WERI-Rb-1 (cell line): ENCODE measurements at regions not wholly inside any gene's neighbourhood (a gene's known extent, or its start where the extent isn't known, plus 50 kb on each side); places are given as distances from the start of the nearest gene placed in this dataset.

Experiments
- DNase-seq: peaks from one replicate; pipeline ENCODE4 v3.0.0-alpha.2; 2020
- H3K27ac ChIP-seq: fragments of 250-450 bp; sonication (Bioruptor Pico); 2 replicates; pipeline ENCODE4 v1.5.1; 2020; ENCODE audit warnings: mild to moderate bottlenecking, moderate library complexity
- H3K27me3 ChIP-seq: fragments of 250-450 bp; sonication (Bioruptor Pico); 2 replicates; pipeline ENCODE4 v1.5.1; 2021; ENCODE audit warnings: mild to moderate bottlenecking, low read depth, moderate library complexity; ENCODE audit not compliant: insufficient read depth, severe bottlenecking
- H3K36me3 ChIP-seq: fragments of 250-450 bp; sonication (Bioruptor Pico); 2 replicates; pipeline ENCODE4 v1.5.1; 2020; ENCODE audit warnings: mild to moderate bottlenecking, moderate library complexity
- H3K4me3 ChIP-seq: 2 replicates; pipeline ENCODE4 v1.5.1; 2011; ENCODE audit warnings: low read depth, mild to moderate bottlenecking, control low read depth, low read length
- H3K9me3 ChIP-seq: fragments of 250-450 bp; sonication (Bioruptor Pico); 2 replicates; pipeline ENCODE4 v1.5.1; 2021; ENCODE audit warnings: mild to moderate bottlenecking, moderate library complexity; ENCODE audit not compliant: severe bottlenecking
- CTCF ChIP-seq: IDR thresholded peaks from 2 replicates; pipeline ENCODE4 v1.5.1; 2011; ENCODE audit warnings: low read depth, mild to moderate bottlenecking, control low read depth, inconsistent platforms, low read length

GRCh38 chr6:148200293-148200692 is 142.3 kb upstream of the SASH1 start:
- Histone ChIP-seq H3K36me3 (no peaks in the 10 kb centered on the region), H3K9me3 (no peaks in the 10 kb centered on the region), H3K4me3 (no peak overlapping the region), H3K27ac (no peak overlapping the region), H3K27me3 (no peaks in the 10 kb centered on the region)
- peak; percentile 18; the same call in 1 of the 2 replicates for TF ChIP-seq CTCF
- DNase-seq: peak; percentile 71

GRCh38 chr6:148200781-148201180 is 141.9 kb upstream of the SASH1 start:
- H3K36me3 ChIP-seq: no peaks in the 10 kb centered on the region
- DNase-seq: no peak
- H3K27ac ChIP-seq: no peak overlapping the region
- no peaks in the 10 kb centered on the region for H3K27me3 ChIP-seq
- no peak overlapping the region for H3K4me3 ChIP-seq
- TF ChIP-seq CTCF: no peak
- no peaks in the 10 kb centered on the region for H3K9me3 ChIP-seq

DNA sequence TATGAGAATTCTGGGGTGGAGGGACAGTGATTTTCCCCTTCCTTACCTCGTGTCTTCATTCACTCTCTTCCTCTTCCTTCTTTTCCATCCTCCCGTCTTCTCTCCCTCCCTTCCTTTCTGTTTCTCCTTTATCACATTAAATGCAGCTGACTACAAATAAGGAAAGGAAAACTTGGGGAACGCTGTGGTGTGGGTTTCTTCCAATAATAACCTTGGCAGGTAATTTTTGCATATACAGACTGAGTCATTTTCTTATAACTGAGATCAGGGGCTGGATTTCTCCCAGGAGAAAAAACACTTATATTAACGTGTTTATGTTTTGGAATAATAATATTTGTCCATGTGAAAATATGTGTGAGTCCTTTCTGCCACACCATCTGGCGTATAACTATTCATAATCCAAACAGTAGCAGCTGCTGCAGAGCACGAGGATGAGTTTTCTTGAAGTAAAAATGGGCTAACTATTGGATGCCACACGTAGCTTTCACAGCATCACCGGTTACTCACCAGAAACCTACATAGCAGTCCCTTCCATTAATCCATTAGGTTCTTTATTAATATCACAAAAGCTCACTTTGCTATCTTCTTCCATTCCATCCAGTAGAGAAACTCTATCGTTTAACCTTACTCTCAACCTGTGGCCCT is 139.2 kb upstream of the SASH1 start:
- H3K36me3 ChIP-seq: no peaks in the 10 kb centered on the region
- no peak for DNase-seq
- no peak overlapping the region for H3K4me3 ChIP-seq
- no peaks in the 10 kb centered on the region for H3K27me3 ChIP-seq
- no peak for TF ChIP-seq CTCF
- H3K27ac ChIP-seq: no peak overlapping the region
- H3K9me3 ChIP-seq: no peaks in the 10 kb centered on the region

DNA sequence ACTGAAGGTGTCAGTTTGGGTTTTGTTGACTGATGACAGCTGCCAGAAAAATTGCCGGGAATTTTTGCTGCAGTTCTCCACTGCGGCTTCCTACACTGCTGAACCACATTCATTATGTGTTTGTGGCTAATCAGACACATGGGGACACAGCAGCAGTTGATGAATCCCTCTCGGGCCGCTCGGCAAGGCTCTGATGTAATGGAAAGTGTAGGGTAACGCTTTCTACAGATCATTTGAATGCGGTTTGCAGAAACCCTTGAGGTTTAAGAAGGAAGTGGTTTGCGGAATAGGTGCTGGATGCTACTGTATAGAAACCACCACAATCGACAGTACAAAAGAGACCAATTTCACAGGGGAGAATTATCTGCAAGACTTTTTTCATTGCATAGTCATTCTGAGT is 138.7 kb upstream of the SASH1 start:
- Histone ChIP-seq H3K27me3 (no peaks in the 10 kb centered on the region), H3K4me3 (no peak overlapping the region), H3K36me3 (no peaks in the 10 kb centered on the region), H3K9me3 (no peaks in the 10 kb centered on the region), H3K27ac (no peak overlapping the region)
- no peak for TF ChIP-seq CTCF
- no peak for DNase-seq

DNA sequence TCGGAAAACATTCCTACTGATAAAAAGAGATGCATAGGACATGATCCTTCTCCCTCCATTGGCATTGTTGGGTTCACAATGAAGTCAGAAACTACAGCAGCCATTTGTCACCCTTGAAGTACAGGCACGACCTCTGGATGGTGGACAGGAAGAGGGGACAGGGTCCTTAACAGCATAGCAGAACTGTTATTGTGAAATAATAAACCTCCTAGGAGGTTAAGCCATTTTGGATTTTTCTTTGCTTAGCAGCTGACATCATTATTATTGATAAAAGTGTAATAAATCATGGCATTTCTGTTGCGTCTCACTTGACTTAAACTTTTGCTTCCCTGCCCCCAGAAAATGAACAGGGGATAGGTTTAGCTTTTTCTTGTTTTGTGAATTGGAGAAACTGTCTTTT is 134.3 kb upstream of the SASH1 start:
- no peaks in the 10 kb centered on the region for H3K9me3 ChIP-seq
- TF ChIP-seq CTCF: no peak
- H3K27ac ChIP-seq: no peak overlapping the region
- no peak for DNase-seq
- no peaks in the 10 kb centered on the region for H3K36me3 ChIP-seq
- no peaks in the 10 kb centered on the region for H3K27me3 ChIP-seq
- no peak overlapping the region for H3K4me3 ChIP-seq

DNA sequence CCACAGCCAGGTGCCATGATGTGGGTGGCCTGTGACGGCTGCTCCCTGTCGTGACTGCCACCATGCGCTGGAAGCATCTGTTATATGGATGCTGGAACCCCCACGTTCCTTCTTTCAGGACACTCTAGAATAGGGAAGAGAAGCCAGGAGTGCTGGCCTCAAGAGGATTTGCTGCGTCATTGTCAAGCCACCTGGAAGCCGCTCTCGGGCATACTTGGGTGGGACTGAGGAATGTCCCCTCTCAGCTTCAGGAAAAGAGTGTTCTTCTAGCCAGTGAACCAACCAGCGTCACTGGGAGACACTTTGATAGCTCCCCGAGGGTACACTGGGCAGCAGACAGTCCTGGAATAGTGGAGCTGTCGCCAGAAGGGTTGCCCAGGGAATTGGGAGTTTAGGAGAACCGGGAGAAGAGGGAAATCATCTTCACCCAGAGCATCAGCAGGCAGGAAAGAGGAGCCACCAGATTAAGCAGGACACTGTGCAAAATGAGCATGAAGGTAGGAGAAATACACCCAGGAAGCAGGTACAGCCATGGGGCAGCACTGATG is 130.8 kb upstream of the SASH1 start:
- no peaks in the 10 kb centered on the region for H3K27me3 ChIP-seq
- no peak overlapping the region for H3K4me3 ChIP-seq
- no peak overlapping the region for H3K27ac ChIP-seq
- no peaks in the 10 kb centered on the region for H3K36me3 ChIP-seq
- H3K9me3 ChIP-seq: no peaks in the 10 kb centered on the region
- no peak for TF ChIP-seq CTCF
- no peak for DNase-seq
